SK-N-SH treated with all-trans-retinoic acid at 6 μM for 48 hours (cell line): ENCODE measurements at regions not wholly inside any gene's neighbourhood (a gene's known extent, or its start where the extent isn't known, plus 50 kb on each side); places are given as distances from the start of the nearest gene placed in this dataset.

Experiments
- ARNTL ChIP-seq: fragments of 450-650 bp; formaldehyde crosslinking; IDR thresholded peaks from 2 replicates; pipeline ENCODE4 v1.5.0; 2020; ENCODE audit warnings: low read depth, mild to moderate bottlenecking, moderate library complexity, borderline replicate concordance
- BACH2 ChIP-seq: fragments of 250-450 bp; sonication (Bioruptor Pico); IDR thresholded peaks from 2 replicates; pipeline ENCODE4 v1.9.0; 2021; ENCODE audit warnings: mild to moderate bottlenecking, borderline replicate concordance
- CREB5 ChIP-seq: fragments of 250-450 bp; sonication (Bioruptor Pico); IDR thresholded peaks from 2 replicates; pipeline ENCODE4 v1.5.1; 2020; ENCODE audit warnings: low read depth, mild to moderate bottlenecking, moderate library complexity
- ESRRG ChIP-seq: fragments of 250-450 bp; sonication (Bioruptor Pico); IDR thresholded peaks from 2 replicates; pipeline ENCODE4 v1.6.1; 2021; ENCODE audit warnings: mild to moderate bottlenecking
- GLIS3 ChIP-seq: fragments of 250-450 bp; sonication (Bioruptor Pico); IDR thresholded peaks from 2 replicates; pipeline ENCODE4 v1.5.0; 2020; ENCODE audit warnings: mild to moderate bottlenecking, moderate library complexity
- PATZ1 ChIP-seq: fragments of 250-450 bp; sonication (Bioruptor Pico); IDR thresholded peaks from 2 replicates; pipeline ENCODE4 v1.8.0; 2020; ENCODE audit warnings: mild to moderate bottlenecking, moderate library complexity, borderline replicate concordance
- PPARA ChIP-seq: fragments of 250-450 bp; sonication (Bioruptor Pico); IDR thresholded peaks from 2 replicates; pipeline ENCODE4 v1.5.0; 2020; ENCODE audit warnings: mild to moderate bottlenecking, borderline replicate concordance
- RARB ChIP-seq: fragments of 250-450 bp; sonication (Bioruptor Pico); IDR thresholded peaks from 2 replicates; pipeline ENCODE4 v1.8.0; 2021; ENCODE audit warnings: mild to moderate bottlenecking, moderate library complexity
- SNAI2 ChIP-seq: fragments of 250-450 bp; sonication (Bioruptor Pico); IDR thresholded peaks from 2 replicates; pipeline ENCODE4 v1.5.0; 2020; ENCODE audit warnings: mild to moderate bottlenecking, moderate library complexity
- TCF4 ChIP-seq: fragments of 250-450 bp; sonication (Bioruptor Pico); IDR thresholded peaks from 2 replicates; pipeline ENCODE4 v1.8.0; 2021; ENCODE audit warnings: mild to moderate bottlenecking, moderate library complexity, borderline replicate concordance
- ZC3H10 ChIP-seq: fragments of 250-450 bp; sonication (Bioruptor Pico); IDR thresholded peaks from 2 replicates; pipeline ENCODE4 v1.5.1; 2021; ENCODE audit warnings: mild to moderate bottlenecking, moderate library complexity
- ZFP3 ChIP-seq: fragments of 250-450 bp; sonication (Bioruptor Pico); IDR thresholded peaks from 2 replicates; pipeline ENCODE4 v1.5.0; 2020; ENCODE audit warnings: mild to moderate bottlenecking, moderate library complexity
- ZFP30 ChIP-seq: fragments of 450-650 bp; formaldehyde crosslinking; IDR thresholded peaks from 2 replicates; pipeline ENCODE4 v1.5.0; 2022; ENCODE audit warnings: mild to moderate bottlenecking, moderate library complexity

GRCh38 chr6:56757588-56757984 is 114.9 kb upstream of the DST start:
- TF ChIP-seq CREB5 (CRISPR knock-in tag) = no peak
- no peak for TF ChIP-seq ARNTL (CRISPR knock-in tag)
- no peak for TF ChIP-seq ZFP3 (CRISPR knock-in tag)
- no peak for TF ChIP-seq ESRRG (CRISPR knock-in tag)
- TF ChIP-seq GLIS3 = no peak
- TF ChIP-seq ZC3H10 (CRISPR knock-in tag) = no peak
- TF ChIP-seq BACH2 (CRISPR knock-in tag) = no peak
- TF ChIP-seq RARB = no peak
- TF ChIP-seq PATZ1 (CRISPR knock-in tag) = no peak
- TF ChIP-seq TCF4 (CRISPR knock-in tag) = no peak
- no peak for TF ChIP-seq SNAI2 (CRISPR knock-in tag)
- TF ChIP-seq PPARA (CRISPR knock-in tag) = no peak
- TF ChIP-seq ZFP30 = no peak
